IPS DF 19.7 (cell line): ENCODE measurements at regions not wholly inside any gene's neighbourhood (a gene's known extent, or its start where the extent isn't known, plus 50 kb on each side); places are given as distances from the start of the nearest gene placed in this dataset.

ENCODE experiments used
- DNase-seq: peaks from one replicate; pipeline ENCODE4 v3.0.0-alpha.2; 2013; ENCODE audit warnings: low read depth, low spot score

- DNase-seq = no peak
These were observed 375.1 kb downstream of the METTL15 start for GRCh38 chr11:28483072-28483867.

- no peak for DNase-seq
These were observed 374.5 kb downstream of the METTL15 start for GRCh38 chr11:28482666-28483065.

GRCh38 chr11:28481616-28482480 is 373.7 kb downstream of the METTL15 start:
- no peak for DNase-seq

GRCh38 chr11:28480406-28480805 is 372.2 kb downstream of the METTL15 start:
- DNase-seq = no peak

- DNase-seq = no peak
These were observed 368.7 kb downstream of the METTL15 start for GRCh38 chr11:28476864-28477263.

GRCh38 chr11:28476049-28476448 is 367.9 kb downstream of the METTL15 start:
- DNase-seq = no peak

GRCh38 chr11:28472904-28473303 is 364.7 kb downstream of the METTL15 start:
- no peak for DNase-seq

- no peak for DNase-seq
These were observed 363.3 kb downstream of the METTL15 start for GRCh38 chr11:28471537-28471936.

GRCh38 chr11:28470180-28470579 is 362.0 kb downstream of the METTL15 start:
- no peak for DNase-seq

- no peak for DNase-seq
These were observed 358.3 kb downstream of the METTL15 start for GRCh38 chr11:28466506-28466905.

GRCh38 chr11:28464252-28464867 is 356.2 kb downstream of the METTL15 start:
- no peak for DNase-seq

GRCh38 chr11:28463826-28464225 is 355.6 kb downstream of the METTL15 start:
- no peak for DNase-seq

- no peak for DNase-seq
These were observed 353.7 kb downstream of the METTL15 start for GRCh38 chr11:28461846-28462245.

GRCh38 chr11:28461338-28461737 is 353.1 kb downstream of the METTL15 start:
- DNase-seq = no peak

- DNase-seq = no peak
These were observed 352.2 kb downstream of the METTL15 start for GRCh38 chr11:28460348-28460747.

- DNase-seq = no peak
These were observed 351.7 kb downstream of the METTL15 start for GRCh38 chr11:28459912-28460311.

- no peak for DNase-seq
These were observed 349.4 kb downstream of the METTL15 start for GRCh38 chr11:28457481-28458065.

GRCh38 chr11:28448186-28448585 is 340.0 kb downstream of the METTL15 start:
- DNase-seq = no peak

- DNase-seq = no peak
These were observed 339.0 kb downstream of the METTL15 start for GRCh38 chr11:28447226-28447625.

GRCh38 chr11:28442131-28442530 is 333.9 kb downstream of the METTL15 start:
- DNase-seq = no peak

- DNase-seq = no peak
These were observed 331.2 kb downstream of the METTL15 start for GRCh38 chr11:28439403-28439802.

- DNase-seq = no peak
These were observed 311.9 kb downstream of the METTL15 start for GRCh38 chr11:28420099-28420498.
